ENCODE measurements at regions not wholly inside any gene's neighbourhood (a gene's known extent, or its start where the extent isn't known, plus 50 kb on each side); places are given as distances from the start of the nearest gene placed in this dataset.
"Not testable (repeated sequence)": the region's sequence is repeated elsewhere in the genome, so short reads cannot be mapped to it uniquely, and the experiment has no call there.

DNA sequence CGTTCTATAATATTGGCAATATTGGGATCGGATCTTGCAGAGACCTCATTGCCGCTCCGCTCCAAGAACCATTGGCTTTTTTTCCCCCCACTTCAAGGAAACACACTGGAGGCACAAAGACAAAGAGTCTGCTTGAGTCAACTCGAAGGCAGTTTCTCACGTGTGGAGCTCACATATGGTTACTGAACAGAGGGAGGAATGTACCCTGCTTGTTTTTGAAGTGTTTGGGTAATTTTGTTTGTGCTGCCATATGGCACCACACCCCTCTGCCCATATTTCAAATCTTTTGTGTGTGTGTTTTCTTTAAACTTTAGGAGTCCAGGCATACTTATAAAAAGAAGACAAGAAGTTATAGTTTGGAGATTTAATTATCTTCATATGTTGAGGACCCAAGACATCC, 595.9 kb downstream of the DTWD2 start:
- Histone ChIP-seq H2BK120ac (ENCODE audit: low read depth, low read length, poor library complexity, severe bottlenecking) (no peak overlapping the region), H2BK5ac (ENCODE audit: insufficient read length, low read length) (no peak overlapping the region), H3T11ph (ENCODE audit: low read length) (no peak overlapping the region), H3K27me3 (ENCODE audit: insufficient read depth, low read length) (no peaks in the 10 kb centered on the region), H3K4me1 (ENCODE audit: insufficient read depth, low read length) (no peaks in the 10 kb centered on the region), H3K9ac (ENCODE audit: extremely low read depth, insufficient read length, low read length) (no peak overlapping the region), H3K56ac (ENCODE audit: insufficient read length, low read depth, low read length) (no peak overlapping the region), H3K18ac (ENCODE audit: insufficient read length, low read depth, low read length) (no peak overlapping the region), H4K5ac (ENCODE audit: insufficient read length, low read depth, low read length) (no peak overlapping the region), H3K4me2 (ENCODE audit: insufficient read depth, insufficient read length, low read length) (no peak overlapping the region), H3K4ac (ENCODE audit: low read depth, low read length) (no peak overlapping the region), H3K23ac (ENCODE audit: insufficient read length, low read depth, low read length) (no peak overlapping the region), H2BK20ac (ENCODE audit: low read depth, low read length, poor library complexity, severe bottlenecking) (no peak overlapping the region), H4K20me1 (ENCODE audit: control insufficient read depth, insufficient read depth, insufficient read length) (no peaks in the 10 kb centered on the region), H4K91ac (ENCODE audit: insufficient read length, low read depth, low read length) (no peak overlapping the region), H2AK5ac (ENCODE audit: insufficient read length, low read length) (no peak overlapping the region), H3K79me2 (ENCODE audit: insufficient read depth, low read length) (no peaks in the 10 kb centered on the region), H3K14ac (ENCODE audit: insufficient read depth, low read length) (no peak overlapping the region), H3K79me1 (ENCODE audit: insufficient read depth, low read depth, low read length, poor library complexity, severe bottlenecking) (no peaks in the 10 kb centered on the region), H3K23me2 (ENCODE audit: insufficient read length, low read depth, low read length, poor library complexity, severe bottlenecking) (no peaks in the 10 kb centered on the region), H2BK12ac (ENCODE audit: insufficient read length, low read depth, low read length) (no peak overlapping the region), H2AFZ (ENCODE audit: low read length) (no peak overlapping the region), H3K9me3 (ENCODE audit: control insufficient read depth, low read depth, low read length) (no peaks in the 10 kb centered on the region), H2BK15ac (ENCODE audit: low read depth, low read length) (no peak overlapping the region), H3K27ac (ENCODE audit: insufficient read length, low read depth, low read length) (no peak overlapping the region), H4K8ac (replicated peaks; ENCODE audit: insufficient read length, low read depth, low read length) (no peak overlapping the region)
- no CpG with 5 or more reads among the region's 6 CpGs for WGBS (ENCODE audit: extremely low coverage, insufficient read length, low lambda C conversion rate)
- DNase-seq, result no peak
- TF ChIP-seq, protein P1, sequence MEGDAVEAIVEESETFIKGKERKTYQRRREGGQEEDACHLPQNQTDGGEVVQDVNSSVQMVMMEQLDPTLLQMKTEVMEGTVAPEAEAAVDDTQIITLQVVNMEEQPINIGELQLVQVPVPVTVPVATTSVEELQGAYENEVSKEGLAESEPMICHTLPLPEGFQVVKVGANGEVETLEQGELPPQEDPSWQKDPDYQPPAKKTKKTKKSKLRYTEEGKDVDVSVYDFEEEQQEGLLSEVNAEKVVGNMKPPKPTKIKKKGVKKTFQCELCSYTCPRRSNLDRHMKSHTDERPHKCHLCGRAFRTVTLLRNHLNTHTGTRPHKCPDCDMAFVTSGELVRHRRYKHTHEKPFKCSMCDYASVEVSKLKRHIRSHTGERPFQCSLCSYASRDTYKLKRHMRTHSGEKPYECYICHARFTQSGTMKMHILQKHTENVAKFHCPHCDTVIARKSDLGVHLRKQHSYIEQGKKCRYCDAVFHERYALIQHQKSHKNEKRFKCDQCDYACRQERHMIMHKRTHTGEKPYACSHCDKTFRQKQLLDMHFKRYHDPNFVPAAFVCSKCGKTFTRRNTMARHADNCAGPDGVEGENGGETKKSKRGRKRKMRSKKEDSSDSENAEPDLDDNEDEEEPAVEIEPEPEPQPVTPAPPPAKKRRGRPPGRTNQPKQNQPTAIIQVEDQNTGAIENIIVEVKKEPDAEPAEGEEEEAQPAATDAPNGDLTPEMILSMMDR (conservative IDR thresholded peaks at IDR 0.05), result no peak
- 0 out of 4 replicates have a peak, but pooled peaks cover 0 to 4% of the 10 kb centered on the region in 2 experiments for H3K4me1 Mint-ChIP-seq
- H3K36me3 Mint-ChIP-seq (ENCODE audit: insufficient read depth in 1 of 3, low read depth in 3 of 3), result no peaks in the 10 kb centered on the region; a peak in 1 of 7 replicates
- peaks cover 0 to 5% of the 10 kb centered on the region in 2 experiments; a peak in 3 of 5 replicates for H3K9me3 Mint-ChIP-seq
- H3K4me3 Mint-ChIP-seq, result no peak overlapping the region
- H3K27me3 Mint-ChIP-seq (ENCODE audit: low read depth), result no peaks in the 10 kb centered on the region
- H3K27ac Mint-ChIP-seq, result no peak overlapping the region

- not testable (repeated sequence) for H3K27me3 ChIP-seq (ENCODE audit: insufficient read depth, low read length); H3K27ac ChIP-seq (ENCODE audit: insufficient read length, low read depth, low read length); H3K27me3 Mint-ChIP-seq (ENCODE audit: low read depth); H4K91ac ChIP-seq (ENCODE audit: insufficient read length, low read depth, low read length); H3K14ac ChIP-seq (ENCODE audit: insufficient read depth, low read length); DNase-seq; H3K56ac ChIP-seq (ENCODE audit: insufficient read length, low read depth, low read length); H3K4me1 Mint-ChIP-seq; H3K23ac ChIP-seq (ENCODE audit: insufficient read length, low read depth, low read length); H3K4ac ChIP-seq (ENCODE audit: low read depth, low read length); H2BK15ac ChIP-seq (ENCODE audit: low read depth, low read length); H4K8ac ChIP-seq (replicated peaks; ENCODE audit: insufficient read length, low read depth, low read length); H3K9ac ChIP-seq (ENCODE audit: extremely low read depth, insufficient read length, low read length); H3K23me2 ChIP-seq (ENCODE audit: insufficient read length, low read depth, low read length, poor library complexity, severe bottlenecking); H3K79me1 ChIP-seq (ENCODE audit: insufficient read depth, low read depth, low read length, poor library complexity, severe bottlenecking); H3K9me3 ChIP-seq (ENCODE audit: control insufficient read depth, low read depth, low read length); H3K79me2 ChIP-seq (ENCODE audit: insufficient read depth, low read length); H3K27ac Mint-ChIP-seq; H4K20me1 ChIP-seq (ENCODE audit: control insufficient read depth, insufficient read depth, insufficient read length); H2BK12ac ChIP-seq (ENCODE audit: insufficient read length, low read depth, low read length); H3K4me1 ChIP-seq (ENCODE audit: insufficient read depth, low read length); H2AFZ ChIP-seq (ENCODE audit: low read length); H3K4me3 Mint-ChIP-seq; H2BK120ac ChIP-seq (ENCODE audit: low read depth, low read length, poor library complexity, severe bottlenecking); H3T11ph ChIP-seq (ENCODE audit: low read length); H4K5ac ChIP-seq (ENCODE audit: insufficient read length, low read depth, low read length); H2AK5ac ChIP-seq (ENCODE audit: insufficient read length, low read length); H2BK20ac ChIP-seq (ENCODE audit: low read depth, low read length, poor library complexity, severe bottlenecking); H3K18ac ChIP-seq (ENCODE audit: insufficient read length, low read depth, low read length); H3K4me2 ChIP-seq (ENCODE audit: insufficient read depth, insufficient read length, low read length); H2BK5ac ChIP-seq (ENCODE audit: insufficient read length, low read length)
- WGBS (ENCODE audit: extremely low coverage, insufficient read length, low lambda C conversion rate), result no CpG with 5 or more reads among the region's 15 CpGs
- Mint-ChIP-seq H3K36me3 (ENCODE audit: insufficient read depth in 1 of 3, low read depth in 3 of 3) (peaks cover 10 to 29% (median 16%) of the 10 kb centered on the region in 3 experiments), H3K9me3 (peaks cover 34 to 35% of the 10 kb centered on the region in 2 experiments)
Measured at GRCh38 chr5:118382931-118383330, 605.4 kb downstream of the DTWD2 start.
